ENCODE measurements at regions not wholly inside any gene's neighbourhood (a gene's known extent, or its start where the extent isn't known, plus 50 kb on each side); places are given as distances from the start of the nearest gene placed in this dataset.

- no peak for TF ChIP-seq CTCF (conservative IDR thresholded peaks at IDR 0.05 in 1 of 2, IDR thresholded peaks at IDR 0.05 in 1 of 2; ENCODE audit: low read depth in 1 of 2, low read length in 2 of 2)
- TF ChIP-seq EZH2 (IDR thresholded peaks at IDR 0.05; ENCODE audit: low read length, missing control alignments) = no peak
These were observed 82.9 kb downstream of the CLDN1 start for GRCh38 chr3:190239325-190239724.
